Dermis microvascular lymphatic vessel endothelial cell (primary cell): ENCODE measurements at regions not wholly inside any gene's neighbourhood (a gene's known extent, or its start where the extent isn't known, plus 50 kb on each side); places are given as distances from the start of the nearest gene placed in this dataset.

ENCODE experiments used
- DNase-seq, 2 donors: peaks; one replicate each; pipeline versions ENCODE4 v3.0.0 to v3.0.0-alpha.2; 2010; ENCODE audit warnings: low read depth in 2 of 2

GRCh38 chr11:11078344-11079086 lies 220.7 kb upstream of the ZBED5 start:
- no peak for DNase-seq

GRCh38 chr11:11077898-11078297 lies 220.0 kb upstream of the ZBED5 start:
- no peak for DNase-seq

- DNase-seq, result no peak
These were observed 219.0 kb upstream of the ZBED5 start for GRCh38 chr11:11076879-11077278.

GRCh38 chr11:11076276-11076675 lies 218.4 kb upstream of the ZBED5 start:
- DNase-seq, result no peak

- DNase-seq, result no peak
These were observed 217.8 kb upstream of the ZBED5 start for GRCh38 chr11:11075515-11076171.

- no peak for DNase-seq
These were observed 217.0 kb upstream of the ZBED5 start for GRCh38 chr11:11074686-11075335.

- no peak for DNase-seq
These were observed 216.1 kb upstream of the ZBED5 start for GRCh38 chr11:11073996-11074395.

- DNase-seq, result no peak
These were observed 214.2 kb upstream of the ZBED5 start for GRCh38 chr11:11072067-11072466.

- DNase-seq, result no peak
These were observed 213.6 kb upstream of the ZBED5 start for GRCh38 chr11:11071486-11071885.

GRCh38 chr11:11070976-11071375 lies 213.1 kb upstream of the ZBED5 start:
- no peak for DNase-seq

- DNase-seq, result no peak
These were observed 212.3 kb upstream of the ZBED5 start for GRCh38 chr11:11069841-11070835.

- DNase-seq, result no peak
These were observed 210.3 kb upstream of the ZBED5 start for GRCh38 chr11:11068113-11068512.

- DNase-seq, result no peak
These were observed 207.5 kb upstream of the ZBED5 start for GRCh38 chr11:11065396-11065795.

GRCh38 chr11:11057472-11057854 lies 199.6 kb upstream of the ZBED5 start:
- no peak for DNase-seq

GRCh38 chr11:11056749-11057471 lies 199.1 kb upstream of the ZBED5 start:
- DNase-seq, result no peak

GRCh38 chr11:11056316-11056715 lies 198.5 kb upstream of the ZBED5 start:
- DNase-seq, result no peak

GRCh38 chr11:11047851-11048610 lies 190.2 kb upstream of the ZBED5 start:
- no peak for DNase-seq

- no peak for DNase-seq
These were observed 188.9 kb upstream of the ZBED5 start for GRCh38 chr11:11046781-11047180.

- no peak for DNase-seq
These were observed 187.5 kb upstream of the ZBED5 start for GRCh38 chr11:11045156-11045930.
